ENCODE measurements at regions not wholly inside any gene's neighbourhood (a gene's known extent, or its start where the extent isn't known, plus 50 kb on each side); places are given as distances from the start of the nearest gene placed in this dataset.
"Not testable (repeated sequence)": the region's sequence is repeated elsewhere in the genome, so short reads cannot be mapped to it uniquely, and the experiment has no call there.

DNA sequence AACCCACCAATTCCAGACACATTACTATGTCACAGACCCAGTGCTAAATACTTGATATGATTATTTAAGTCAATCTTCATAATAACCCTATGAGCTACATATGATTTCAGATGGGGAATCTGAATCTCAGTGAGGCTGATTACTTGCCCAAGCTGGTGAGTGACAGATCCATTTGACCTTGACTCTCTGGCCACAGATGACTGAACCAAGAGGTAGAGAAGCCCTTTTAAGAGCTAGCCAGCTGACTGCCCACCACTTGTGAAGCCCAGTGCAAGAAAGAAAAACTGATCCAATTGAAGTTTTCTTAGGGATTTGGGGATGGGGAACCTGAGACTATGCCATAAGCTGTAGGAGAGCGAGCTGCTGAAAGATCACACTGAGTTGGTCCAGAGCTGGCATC, 124.7 kb upstream of the SPATA12 start:
- Histone ChIP-seq H3K4me3 (no peak overlapping the region), H3K27me3 (no peaks in the 10 kb centered on the region), H3K36me3 (no peaks in the 10 kb centered on the region), H3K27ac (no peak overlapping the region), H3K9me3 (no peaks in the 10 kb centered on the region), H3K4me1 (no peaks in the 10 kb centered on the region)
- intact Hi-C loops (cut with DNase I) = no loop called here
- DNase-seq (ENCODE audit: extremely low spot score in 2 of 2) = no peak
- TF ChIP-seq POLR2A (IDR thresholded peaks at IDR 0.05) (no peak), POLR2AphosphoS5 (IDR thresholded peaks at IDR 0.05; ENCODE audit: insufficient read depth in 1 of 2, low read depth in 1 of 2) (no peak)
- TF ChIP-seq, protein P1, sequence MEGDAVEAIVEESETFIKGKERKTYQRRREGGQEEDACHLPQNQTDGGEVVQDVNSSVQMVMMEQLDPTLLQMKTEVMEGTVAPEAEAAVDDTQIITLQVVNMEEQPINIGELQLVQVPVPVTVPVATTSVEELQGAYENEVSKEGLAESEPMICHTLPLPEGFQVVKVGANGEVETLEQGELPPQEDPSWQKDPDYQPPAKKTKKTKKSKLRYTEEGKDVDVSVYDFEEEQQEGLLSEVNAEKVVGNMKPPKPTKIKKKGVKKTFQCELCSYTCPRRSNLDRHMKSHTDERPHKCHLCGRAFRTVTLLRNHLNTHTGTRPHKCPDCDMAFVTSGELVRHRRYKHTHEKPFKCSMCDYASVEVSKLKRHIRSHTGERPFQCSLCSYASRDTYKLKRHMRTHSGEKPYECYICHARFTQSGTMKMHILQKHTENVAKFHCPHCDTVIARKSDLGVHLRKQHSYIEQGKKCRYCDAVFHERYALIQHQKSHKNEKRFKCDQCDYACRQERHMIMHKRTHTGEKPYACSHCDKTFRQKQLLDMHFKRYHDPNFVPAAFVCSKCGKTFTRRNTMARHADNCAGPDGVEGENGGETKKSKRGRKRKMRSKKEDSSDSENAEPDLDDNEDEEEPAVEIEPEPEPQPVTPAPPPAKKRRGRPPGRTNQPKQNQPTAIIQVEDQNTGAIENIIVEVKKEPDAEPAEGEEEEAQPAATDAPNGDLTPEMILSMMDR (IDR thresholded peaks at IDR 0.05) = no peak

DNA sequence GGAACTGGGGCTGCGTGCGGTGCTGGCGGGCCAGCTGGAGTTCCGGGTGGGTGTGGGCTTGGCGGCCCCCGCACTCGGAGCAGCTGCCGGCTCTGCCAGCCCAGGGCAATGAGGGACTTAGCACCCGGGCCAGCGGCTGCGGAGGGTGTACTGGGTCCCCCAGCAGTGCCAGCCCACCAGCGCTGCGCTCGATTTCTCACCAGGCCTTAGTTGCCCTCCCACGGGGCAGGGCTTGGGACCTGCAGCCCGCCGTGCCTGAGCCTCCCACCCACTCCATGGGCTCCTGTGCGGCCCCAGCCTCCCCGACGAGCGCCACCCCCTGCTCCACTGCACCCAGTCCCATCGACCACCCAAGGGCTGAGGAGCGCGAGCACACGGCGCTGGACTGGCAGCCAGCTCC, 126.0 kb upstream of the SPATA12 start:
- H3K4me1 ChIP-seq; H3K9me3 ChIP-seq; H3K4me3 ChIP-seq; H3K27ac ChIP-seq; intact Hi-C loops (cut with DNase I); DNase-seq (ENCODE audit: extremely low spot score in 2 of 2); H3K27me3 ChIP-seq; H3K36me3 ChIP-seq: not testable (repeated sequence)

DNA sequence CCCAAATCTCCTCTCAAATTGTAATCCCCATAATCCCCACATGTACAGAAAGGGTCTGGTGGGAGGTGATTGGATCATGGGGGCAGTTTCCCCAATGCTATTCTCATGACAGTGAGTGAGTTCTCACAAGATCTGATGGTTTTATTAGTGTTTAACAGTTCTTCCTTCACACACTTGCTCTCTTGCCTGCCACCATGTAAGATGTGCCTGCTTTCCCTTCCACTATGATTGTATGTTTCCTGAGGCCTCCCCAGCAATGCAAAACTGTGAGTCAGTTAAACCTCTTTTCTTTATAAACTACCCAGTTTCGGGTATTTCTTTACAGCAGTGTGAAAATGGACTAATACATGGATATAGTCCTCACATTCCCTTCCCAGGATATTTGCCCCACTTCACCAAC, 126.7 kb upstream of the SPATA12 start:
- no peaks in the 10 kb centered on the region for H3K9me3 ChIP-seq
- no peak overlapping the region for H3K4me3 ChIP-seq
- TF ChIP-seq POLR2AphosphoS5 (IDR thresholded peaks at IDR 0.05; ENCODE audit: insufficient read depth in 1 of 2, low read depth in 1 of 2) = no peak
- TF ChIP-seq POLR2A (IDR thresholded peaks at IDR 0.05) = no peak
- TF ChIP-seq, protein P1 (IDR thresholded peaks at IDR 0.05) = no peak
- no peak overlapping the region for H3K27ac ChIP-seq
- H3K36me3 ChIP-seq = no peaks in the 10 kb centered on the region
- H3K4me1 ChIP-seq = peaks cover 5% of the 10 kb centered on the region
- no peaks in the 10 kb centered on the region for H3K27me3 ChIP-seq
- DNase-seq (ENCODE audit: extremely low spot score in 2 of 2) = no peak
- intact Hi-C loops (cut with DNase I) = no loop called here

DNA sequence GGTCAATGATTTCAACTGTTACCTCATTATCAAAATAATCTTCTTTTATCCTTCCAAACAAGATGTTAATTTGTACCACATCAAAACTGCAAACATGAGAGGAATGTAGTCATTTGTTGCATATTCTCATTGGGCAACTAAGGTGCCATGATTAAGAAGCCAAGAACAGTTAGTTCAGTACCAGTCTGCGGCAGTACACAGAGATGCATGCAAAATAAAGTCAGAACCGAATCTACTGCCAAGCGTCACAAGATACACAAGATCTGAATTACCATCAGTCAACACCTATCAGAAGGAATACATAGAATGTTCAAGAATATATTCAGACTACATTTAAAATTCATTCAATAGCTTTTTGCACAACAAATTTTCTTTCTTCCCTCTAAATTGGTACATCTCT, 127.6 kb upstream of the SPATA12 start:
- intact Hi-C loops (cut with DNase I) = no loop called here
- DNase-seq (ENCODE audit: extremely low spot score in 2 of 2) = no peak
- Histone ChIP-seq H3K4me3 (no peak overlapping the region), H3K36me3 (no peaks in the 10 kb centered on the region), H3K27me3 (no peaks in the 10 kb centered on the region), H3K27ac (no peak overlapping the region), H3K4me1 (peaks cover 5% of the 10 kb centered on the region), H3K9me3 (no peaks in the 10 kb centered on the region)
- TF ChIP-seq POLR2AphosphoS5 (IDR thresholded peaks at IDR 0.05; ENCODE audit: insufficient read depth in 1 of 2, low read depth in 1 of 2) (no peak), POLR2A (IDR thresholded peaks at IDR 0.05) (no peak)
- TF ChIP-seq, protein P1 (IDR thresholded peaks at IDR 0.05) = no peak

DNA sequence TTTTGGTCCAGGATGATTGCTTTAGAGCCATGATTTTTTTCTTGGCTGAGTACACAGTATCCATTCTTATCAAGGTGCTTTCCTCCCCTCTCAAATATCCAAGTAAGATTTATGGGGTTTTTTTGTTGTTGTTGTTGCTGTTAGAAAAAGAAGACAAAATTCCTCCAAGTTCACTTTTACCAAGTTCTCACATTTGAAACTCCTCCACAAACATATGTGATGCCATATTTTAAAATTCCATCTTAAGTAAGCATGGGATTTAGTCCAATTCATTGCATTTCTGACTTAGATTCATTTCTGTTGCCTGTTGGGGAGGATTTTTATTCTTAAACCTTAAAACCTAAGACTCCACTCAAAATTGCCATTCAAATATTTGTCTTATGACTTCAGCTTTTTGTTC, 128.6 kb upstream of the SPATA12 start:
- Histone ChIP-seq H3K36me3 (no peaks in the 10 kb centered on the region), H3K9me3 (no peaks in the 10 kb centered on the region), H3K4me1 (peaks cover 7% of the 10 kb centered on the region), H3K4me3 (no peak overlapping the region), H3K27me3 (no peaks in the 10 kb centered on the region), H3K27ac (no peak overlapping the region)
- TF ChIP-seq, protein P1 (IDR thresholded peaks at IDR 0.05) = no peak
- DNase-seq (ENCODE audit: extremely low spot score in 2 of 2) = no peak
- intact Hi-C loops (cut with DNase I) = no loop called here

DNA sequence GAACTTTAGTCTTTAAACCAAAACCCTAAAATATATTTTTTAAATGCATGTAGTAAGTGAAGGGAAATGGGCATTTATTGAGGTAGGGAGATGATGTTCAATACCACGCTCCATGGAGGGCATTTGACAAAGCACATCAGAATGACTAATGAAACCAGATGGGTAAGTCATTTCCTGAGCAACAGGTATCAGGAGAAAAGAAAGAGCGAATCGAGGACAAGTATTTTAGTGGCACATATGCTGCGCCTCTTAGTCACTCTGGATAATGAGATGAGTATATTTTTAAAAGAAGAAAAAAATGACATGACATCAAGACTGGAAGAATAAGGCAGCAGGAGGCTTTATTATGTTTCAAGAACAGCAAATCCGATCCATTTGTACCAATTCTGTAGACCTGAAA, 129.0 kb upstream of the ARHGEF3 start:
- no peaks in the 10 kb centered on the region for H3K36me3 ChIP-seq
- no peak for DNase-seq (ENCODE audit: extremely low spot score in 2 of 2)
- intact Hi-C loops (cut with DNase I) = no loop called here
- no peaks in the 10 kb centered on the region for H3K27me3 ChIP-seq
- TF ChIP-seq POLR2A (IDR thresholded peaks at IDR 0.05) (no peak), POLR2AphosphoS5 (IDR thresholded peaks at IDR 0.05; ENCODE audit: insufficient read depth in 1 of 2, low read depth in 1 of 2) (no peak)
- TF ChIP-seq, protein P1 (IDR thresholded peaks at IDR 0.05) = no peak
- no peaks in the 10 kb centered on the region for H3K9me3 ChIP-seq
- no peak overlapping the region for H3K27ac ChIP-seq
- peaks cover 17% of the 10 kb centered on the region for H3K4me1 ChIP-seq
- no peak overlapping the region for H3K4me3 ChIP-seq

Data from vagina (tissue), 2 donors.